A549 (cell line): ENCODE measurements at regions not wholly inside any gene's neighbourhood (a gene's known extent, or its start where the extent isn't known, plus 50 kb on each side); places are given as distances from the start of the nearest gene placed in this dataset.

Source experiments
- ATAC-seq, 2 experiments: fragments of 200-7000 bp in 1 of 2; fragments of >200 bp in 1 of 2; cut with Nextera tagmentation in 1 of 2; cut with Tn5 transposase in 1 of 2; 3 replicates each; pipeline versions ENCODE4 v1.8.0 to v1.9.1; 2018 to 2020; ENCODE audit warnings: mild to moderate bottlenecking in 1 of 2, moderate library complexity in 1 of 2
- CTCF ChIA-PET: fragments of 300-600 bp; sonication (Branson Sonifier 250); formaldehyde crosslinking; extraction: SDS; loops from one replicate; lab custom pipeline; 2021; ENCODE audit warnings: antibody characterized with exemption, inconsistent platforms; lab: Yijun Ruan, JAX
- POLR2A ChIA-PET: fragments of 350-600 bp; formaldehyde crosslinking; extraction: SDS; loops from one replicate; lab custom pipeline; 2021; ENCODE audit warnings: antibody characterized with exemption, inconsistent platforms; lab: Yijun Ruan, JAX
- DNase-seq, 2 experiments: peaks; one replicate each; pipeline versions ENCODE4 v3.0.0 to v3.0.0-alpha.2; 2011 to 2016; ENCODE audit warnings: low read depth in 1 of 2, low spot score in 1 of 2
- FAIRE-seq: peaks from 2 replicates; lab custom pipeline; 2011; peaks lifted over from hg19 to GRCh38; lab: Jason Lieb, UNC
- H3K27ac ChIP-seq, 2 experiments: fragments of >200 bp; sonication (Bioruptor Twin); formaldehyde crosslinking; 3 replicates each; pipeline ENCODE4 v1.5.1; 2016 to 2017
- H3K4me1 ChIP-seq: fragments of >200 bp; sonication (Bioruptor Twin); formaldehyde crosslinking; 3 replicates; pipeline ENCODE4 v1.6.1; 2016
- H3K4me2 ChIP-seq: fragments of >200 bp; sonication (Bioruptor Twin); formaldehyde crosslinking; 3 replicates; pipeline ENCODE4 v1.6.1; 2016
- H3K4me3 ChIP-seq: fragments of >200 bp; sonication (Bioruptor Twin); formaldehyde crosslinking; 3 replicates; pipeline ENCODE4 v1.5.1; 2016
- H3K9me3 ChIP-seq: fragments of >200 bp; sonication (Bioruptor Twin); formaldehyde crosslinking; 3 replicates; pipeline ENCODE4 v1.6.1; 2016
- ATOH8 ChIP-seq: fragments of 250-450 bp; sonication (Bioruptor Pico); IDR thresholded peaks from 2 replicates; pipeline ENCODE4 v1.5.0; 2020; ENCODE audit warnings: low read depth, mild to moderate bottlenecking, moderate library complexity
- BCL3 ChIP-seq: fragments of >200 bp; sonication (Bioruptor Twin); formaldehyde crosslinking; IDR thresholded peaks from 3 replicates; pipeline ENCODE4 v1.6.1; 2016
- BHLHE40 ChIP-seq: IDR thresholded peaks from 2 replicates; pipeline ENCODE4 v1.6.1; 2012; ENCODE audit warnings: low read depth, low read length, inconsistent platforms
- CEBPB ChIP-seq, 2 experiments: fragments of >200 bp in 1 of 2; sonication (Bioruptor Twin) in 1 of 2; formaldehyde crosslinking in 1 of 2; IDR thresholded peaks; 2 replicates each; pipeline ENCODE4 v1.6.1; 2012 to 2016
- E2F6 ChIP-seq: IDR thresholded peaks from 2 replicates; pipeline ENCODE4 v1.6.1; 2012; ENCODE audit warnings: low read depth, borderline replicate concordance
- EHF ChIP-seq: fragments of 250-450 bp; sonication (Bioruptor Pico); IDR thresholded peaks from 2 replicates; pipeline ENCODE4 v1.5.0; 2020; ENCODE audit warnings: mild to moderate bottlenecking
- EHMT2 ChIP-seq: fragments of 200-600 bp; sonication (generic); IDR thresholded peaks from 2 replicates; pipeline ENCODE4 v1.6.1; 2016; ENCODE audit warnings: antibody characterized with exemption, low read depth, mild to moderate bottlenecking, moderate library complexity
- ESRRA ChIP-seq: fragments of 150-350 bp; IDR thresholded peaks from 2 replicates; pipeline ENCODE4 v1.6.1; 2014; ENCODE audit warnings: mild to moderate bottlenecking, low read length, borderline replicate concordance
- HDAC2 ChIP-seq: fragments of 200-600 bp; sonication (generic); IDR thresholded peaks from 2 replicates; pipeline ENCODE4 v1.6.1; 2016
- HOXB5 ChIP-seq: fragments of 250-450 bp; sonication (Bioruptor Pico); IDR thresholded peaks from 2 replicates; pipeline ENCODE4 v1.5.0; 2020; ENCODE audit warnings: mild to moderate bottlenecking, moderate library complexity
- JUN ChIP-seq, 2 experiments: fragments of >200 bp; sonication (Bioruptor Twin); formaldehyde crosslinking; IDR thresholded peaks; 2 replicates in 1 of 2; 3 replicates in 1 of 2; pipeline ENCODE4 v1.6.1; 2016 to 2017
- JUNB ChIP-seq: fragments of >200 bp; sonication (Bioruptor Twin); formaldehyde crosslinking; IDR thresholded peaks from 2 replicates; pipeline ENCODE4 v1.6.1; 2016
- KDM1A ChIP-seq: fragments of 200-600 bp; sonication (generic); IDR thresholded peaks from 2 replicates; pipeline ENCODE4 v1.6.1; 2016; ENCODE audit warnings: low read depth, mild to moderate bottlenecking
- MAFK ChIP-seq: fragments of 450-650 bp; IDR thresholded peaks from 2 replicates; pipeline ENCODE4 v1.6.1; 2014; ENCODE audit not compliant: partially characterized antibody
- MAZ ChIP-seq: fragments of 150-350 bp; IDR thresholded peaks from 2 replicates; pipeline ENCODE4 v1.6.1; 2014; ENCODE audit warnings: antibody characterized with exemption, low read depth, low read length, borderline replicate concordance
- NFE2L2 ChIP-seq: fragments of 150-350 bp; conservative IDR thresholded peaks from 2 replicates; pipeline ENCODE4 v1.6.1; 2014; ENCODE audit warnings: low read length
- POLR2A ChIP-seq: IDR thresholded peaks from 2 replicates; pipeline ENCODE4 v1.6.1; 2012; ENCODE audit warnings: mild to moderate bottlenecking, low read length
- POLR2AphosphoS2 ChIP-seq: conservative IDR thresholded peaks from 2 replicates; pipeline ENCODE4 v1.6.1; 2012; ENCODE audit warnings: low read length, improper control_type of control experiment, inconsistent platforms
- RAD21 ChIP-seq, 2 experiments: fragments of >200 bp in 1 of 2; sonication (Bioruptor Twin) in 1 of 2; formaldehyde crosslinking in 1 of 2; IDR thresholded peaks in 1 of 2; conservative IDR thresholded peaks in 1 of 2; 2 replicates in 1 of 2; 3 replicates in 1 of 2; pipeline ENCODE4 v1.6.1; 2012 to 2018; ENCODE audit warnings: inconsistent platforms in 1 of 2
- RCOR1 ChIP-seq: fragments of 150-350 bp; IDR thresholded peaks from 2 replicates; pipeline ENCODE4 v1.6.1; 2014; ENCODE audit warnings: antibody characterized with exemption, low read length, low read depth
- TFCP2L1 ChIP-seq: fragments of 250-450 bp; sonication (Bioruptor Pico); IDR thresholded peaks from 2 replicates; pipeline ENCODE4 v1.5.0; 2021; ENCODE audit warnings: mild to moderate bottlenecking
- TP53 ChIP-seq: fragments of 250-450 bp; sonication (Bioruptor Pico); IDR thresholded peaks from 2 replicates; pipeline ENCODE4 v1.5.0; 2021; ENCODE audit warnings: mild to moderate bottlenecking, moderate library complexity
- USF2 ChIP-seq: fragments of 450-650 bp; IDR thresholded peaks from 2 replicates; pipeline ENCODE4 v1.6.1; 2014; ENCODE audit warnings: antibody characterized with exemption
- ZFP36 ChIP-seq: fragments of 450-650 bp; IDR thresholded peaks from 2 replicates; pipeline ENCODE4 v1.6.1; 2014; ENCODE audit warnings: borderline replicate concordance; ENCODE audit not compliant: partially characterized antibody
- WGBS: methylation state at CpG from one replicate; pipeline ENCODE4 v1.1.6; 2017; ENCODE audit errors: missing lambda C conversion rate; 5-methylcytosine and 5-hydroxymethylcytosine counted together

- ATAC-seq (no peak), FAIRE-seq (peak; percentile 94), DNase-seq (no peak)
- TF ChIP-seq ZFP36 (no peak), POLR2AphosphoS2 (no peak)
- H3K4me1 ChIP-seq: no peaks in the 10 kb centered on the region
- no peak overlapping the region for H3K4me2 ChIP-seq
- WGBS: 3% methylated on average over 1 of the region's 1 CpG
- ChIA-PET CTCF (no interaction called here), POLR2A (no interaction called here)
- no peak overlapping the region for H3K4me3 ChIP-seq
- no peaks in the 10 kb centered on the region for H3K9me3 ChIP-seq
- no peak overlapping the region for H3K27ac ChIP-seq
These were observed 310.2 kb upstream of the TBX22 start for GRCh38 chrX:79704325-79704724.

- Histone ChIP-seq H3K27ac (no peak overlapping the region), H3K4me2 (no peak overlapping the region), H3K9me3 (no peaks in the 10 kb centered on the region), H3K4me1 (no peaks in the 10 kb centered on the region), H3K4me3 (no peak overlapping the region)
- POLR2A ChIA-PET: no interaction called here
- no peak for DNase-seq
- CTCF ChIA-PET: no interaction called here
- no peak for FAIRE-seq
- ATAC-seq: no peak
- TF ChIP-seq TFCP2L1 (CRISPR knock-in tag): no peak
- no peak for TF ChIP-seq POLR2A
- TF ChIP-seq BCL3: no peak
- TF ChIP-seq HOXB5 (CRISPR knock-in tag): no peak
- TF ChIP-seq RCOR1: no peak
- TF ChIP-seq EHMT2: no peak
These were observed 306.0 kb upstream of the TBX22 start for GRCh38 chrX:79708581-79708980.

- TF ChIP-seq MAFK (peak; percentile 79), HDAC2 (no peak)
- Histone ChIP-seq H3K9me3 (no peaks in the 10 kb centered on the region), H3K4me2 (no peak overlapping the region), H3K4me3 (no peak overlapping the region), H3K4me1 (no peaks in the 10 kb centered on the region), H3K27ac (no peak overlapping the region)
- ATAC-seq (no peak), FAIRE-seq (no peak), DNase-seq (no peak)
- ChIA-PET CTCF (no interaction called here), POLR2A (no interaction called here)
These were observed 299.1 kb upstream of the TBX22 start for GRCh38 chrX:79715448-79715847.

- TF ChIP-seq EHF (CRISPR knock-in tag) (no peak), RAD21 (conservative IDR thresholded peaks at IDR 0.05 in 1 of 2, IDR thresholded peaks at IDR 0.05 in 1 of 2) (no peak), NFE2L2 (no peak), MAZ (no peak), ATOH8 (CRISPR knock-in tag) (no peak), BHLHE40 (no peak), JUN (IDR thresholded peaks at IDR 0.05) (no peak), RCOR1 (no peak), JUNB (no peak), TP53 (CRISPR knock-in tag) (no peak), USF2 (no peak), HDAC2 (no peak), CEBPB (IDR thresholded peaks at IDR 0.05) (no peak), KDM1A (no peak), E2F6 (no peak), ESRRA (no peak)
- ChIA-PET POLR2A (no interaction called here), CTCF (no interaction called here)
- DNase-seq (no peak), ATAC-seq (no peak), FAIRE-seq (no peak)
- Histone ChIP-seq H3K9me3 (no peaks in the 10 kb centered on the region), H3K4me2 (no peak overlapping the region), H3K4me1 (no peaks in the 10 kb centered on the region), H3K27ac (no peak overlapping the region), H3K4me3 (no peak overlapping the region)
- 4% methylated on average over 4 of the region's 4 CpGs for WGBS
These were observed 294.9 kb upstream of the TBX22 start for GRCh38 chrX:79719568-79720231.
